ENCODE measurements at regions not wholly inside any gene's neighbourhood (a gene's known extent, or its start where the extent isn't known, plus 50 kb on each side); places are given as distances from the start of the nearest gene placed in this dataset.

GRCh38 chr10:121069061-121069850 lies 218.1 kb downstream of the WDR11 start:
- H3K9ac ChIP-seq, result no peak overlapping the region
- WGBS (ENCODE audit: low lambda C conversion rate), result 46% methylated on average over 8 of the region's 9 CpGs
- no peaks in the 10 kb centered on the region for H4K20me1 ChIP-seq (ENCODE audit: insufficient read depth)
- H3K27me3 ChIP-seq (ENCODE audit: insufficient read depth), result no peaks in the 10 kb centered on the region
- H3K9me2 ChIP-seq, result no peaks in the 10 kb centered on the region
- TF ChIP-seq SIN3A (IDR thresholded peaks at IDR 0.05; ENCODE audit: borderline replicate concordance, low read depth, low read length) (no peak), NFIC (IDR thresholded peaks at IDR 0.05; ENCODE audit: borderline replicate concordance) (no peak), PBX3 (IDR thresholded peaks at IDR 0.05) (no peak), MAX (IDR thresholded peaks at IDR 0.05; ENCODE audit: low read depth) (no peak), RAD21 (IDR thresholded peaks at IDR 0.05; ENCODE audit: low read length) (no peak), FOXM1 (IDR thresholded peaks at IDR 0.05; ENCODE audit: low read depth) (no peak), YY1 (IDR thresholded peaks at IDR 0.05; ENCODE audit: low read depth) (no peak), SMC3 (IDR thresholded peaks at IDR 0.05; ENCODE audit: low read depth, low read length) (no peak), REST (IDR thresholded peaks at IDR 0.05; ENCODE audit: low read depth, low read length) (no peak), EZH2phosphoT487 (IDR thresholded peaks at IDR 0.05; ENCODE audit: borderline replicate concordance, low read depth) (no peak), MEF2A (IDR thresholded peaks at IDR 0.05; ENCODE audit: borderline replicate concordance, low read depth) (no peak), MXI1 (IDR thresholded peaks at IDR 0.05; ENCODE audit: low read depth, low read length) (no peak), EP300 (IDR thresholded peaks at IDR 0.05; ENCODE audit: borderline replicate concordance in 1 of 2, low read depth in 1 of 2, low read length in 1 of 2) (no peak), FOSL2 (IDR thresholded peaks at IDR 0.05; ENCODE audit: borderline replicate concordance, low read depth) (no peak), CTCF (IDR thresholded peaks at IDR 0.05) (no peak), CHD2 (IDR thresholded peaks at IDR 0.05; ENCODE audit: low read length, partially characterized antibody) (no peak), IRF3 (IDR thresholded peaks at IDR 0.05; ENCODE audit: low read depth, low read length) (no peak), TAF1 (IDR thresholded peaks at IDR 0.05; ENCODE audit: borderline replicate concordance, low read depth, low read length) (no peak), GABPA (IDR thresholded peaks at IDR 0.05; ENCODE audit: low read depth) (no peak)
- no peak overlapping the region for H3K4me2 ChIP-seq
- no peaks in the 10 kb centered on the region for H3K36me3 ChIP-seq (replicated peaks in 1 of 2; ENCODE audit: control insufficient read depth in 1 of 2, insufficient read depth in 2 of 2, low read length in 1 of 2)
- H3K9me3 ChIP-seq, result no peaks in the 10 kb centered on the region
- POLR2A ChIA-PET, result no interaction called here
- H3F3A ChIP-seq (replicated peaks; ENCODE audit: insufficient read depth), result no peaks in the 10 kb centered on the region
- CTCF ChIA-PET, result interaction anchor here (0.6 to 2.1 kb wide), 4 partner anchors 8 to 26 kb away, joined by 3 to 8 read pairs (median 3); no protein-coding TSS in a partner anchor
- no peak overlapping the region for H2AFZ ChIP-seq (ENCODE audit: low read depth)
- H3K27ac ChIP-seq (ENCODE audit: low read depth in 2 of 2, low read length in 1 of 2), result no peak overlapping the region
- peaks cover 0 to 5% of the 10 kb centered on the region in 2 experiments; a peak in 1 of 4 replicates for H3K4me1 ChIP-seq (ENCODE audit: control insufficient read depth in 1 of 2, insufficient read depth in 2 of 2, low read depth in 1 of 2, low read length in 1 of 2)
- no peak overlapping the region for H3K4me3 ChIP-seq (ENCODE audit: low read depth in 2 of 2, low read length in 1 of 2)
- DNase-seq, result no peak
- no peaks in the 10 kb centered on the region for H3K79me2 ChIP-seq (ENCODE audit: insufficient read depth)

Measured in SK-N-SH (cell line).